ENCODE measurements at regions not wholly inside any gene's neighbourhood (a gene's known extent, or its start where the extent isn't known, plus 50 kb on each side); places are given as distances from the start of the nearest gene placed in this dataset.

DNA sequence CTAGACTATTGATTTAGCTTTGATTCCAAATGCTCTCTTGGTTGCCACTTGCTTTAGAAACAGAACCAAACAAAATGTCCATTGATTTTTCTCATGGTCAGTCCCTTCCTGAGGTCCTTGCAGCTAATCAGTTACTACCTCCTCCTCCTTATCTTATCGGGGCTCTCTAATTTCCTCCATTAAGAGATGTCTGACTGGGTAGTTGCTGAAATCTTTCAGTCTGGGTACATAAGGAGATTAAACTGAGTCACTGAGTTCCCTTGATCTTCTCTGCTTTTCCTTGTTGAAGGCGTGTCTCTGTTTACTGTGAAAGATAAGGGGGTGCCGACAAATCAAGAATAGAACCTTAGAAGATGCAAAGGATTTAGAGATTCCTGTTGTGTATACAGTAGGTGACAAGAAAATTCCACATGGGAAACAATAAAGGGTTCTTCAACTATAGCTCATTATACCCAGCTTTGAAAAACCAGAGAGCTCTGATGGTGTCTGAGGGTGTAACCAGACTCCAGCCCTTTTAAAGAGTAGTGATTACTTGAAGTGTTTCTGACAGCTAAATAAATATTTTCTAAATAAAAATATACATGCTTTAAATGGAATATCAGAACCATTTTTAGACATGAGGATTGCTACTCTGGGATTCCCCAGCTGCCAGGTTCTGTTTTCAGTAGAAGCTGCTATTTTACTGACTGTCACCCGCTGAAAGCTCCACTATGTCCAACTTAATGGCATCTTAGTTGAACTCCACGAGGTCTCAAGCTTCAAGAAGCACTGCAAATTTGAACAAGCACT, 791.3 kb upstream of the SOX9 start:
- intact Hi-C loops (cut with DNase I): no loop called here
- ATAC-seq: no peak
- DNase-seq: no peak

DNA sequence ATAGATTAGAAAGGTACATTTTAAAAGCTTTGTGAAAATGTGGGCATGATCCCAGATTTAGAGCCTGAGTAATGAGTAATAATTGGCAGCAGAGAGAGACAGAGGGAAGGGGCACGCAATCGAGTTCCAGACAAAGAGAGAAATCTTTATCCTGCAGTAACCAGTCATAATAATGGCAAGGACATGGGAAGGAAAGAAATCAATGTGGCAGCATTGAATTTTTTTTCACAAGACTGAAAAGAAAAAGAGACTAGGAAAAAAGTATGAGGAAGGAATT, 790.8 kb upstream of the SOX9 start:
- ATAC-seq: no peak
- intact Hi-C loops (cut with DNase I): no loop called here

DNA sequence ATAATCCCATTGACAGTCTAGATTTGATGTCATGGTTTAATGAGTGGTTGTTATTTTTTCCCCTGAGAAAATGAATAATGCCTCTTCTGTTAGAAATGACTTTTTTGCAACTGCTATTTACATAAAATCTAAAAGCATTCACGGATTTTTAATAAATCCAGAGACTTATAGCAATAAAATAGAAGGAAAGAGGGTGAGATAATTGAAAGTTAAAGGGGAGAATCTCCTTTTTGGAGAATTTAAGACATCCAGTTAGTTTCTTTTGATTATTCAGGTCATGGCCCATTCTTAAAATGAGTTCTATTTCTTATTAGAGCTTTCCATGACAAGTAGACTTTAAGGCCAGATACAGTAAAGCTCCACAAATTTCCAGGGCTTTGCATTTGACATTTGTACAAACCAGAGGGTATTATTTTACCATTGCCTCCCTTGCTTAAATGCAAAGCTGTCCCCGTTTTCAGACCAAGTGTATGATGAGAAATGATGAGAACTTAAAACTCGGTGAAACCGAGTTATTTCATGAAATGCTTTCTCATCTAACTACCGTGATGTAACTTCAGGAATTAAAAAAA, 789.0 kb upstream of the SOX9 start:
- no peak for ATAC-seq
- intact Hi-C loops (cut with DNase I): no loop called here
- DNase-seq: no peak

More for the DNA sequence above, 790.8 kb upstream of the SOX9 start:
- no peak for DNase-seq

DNA sequence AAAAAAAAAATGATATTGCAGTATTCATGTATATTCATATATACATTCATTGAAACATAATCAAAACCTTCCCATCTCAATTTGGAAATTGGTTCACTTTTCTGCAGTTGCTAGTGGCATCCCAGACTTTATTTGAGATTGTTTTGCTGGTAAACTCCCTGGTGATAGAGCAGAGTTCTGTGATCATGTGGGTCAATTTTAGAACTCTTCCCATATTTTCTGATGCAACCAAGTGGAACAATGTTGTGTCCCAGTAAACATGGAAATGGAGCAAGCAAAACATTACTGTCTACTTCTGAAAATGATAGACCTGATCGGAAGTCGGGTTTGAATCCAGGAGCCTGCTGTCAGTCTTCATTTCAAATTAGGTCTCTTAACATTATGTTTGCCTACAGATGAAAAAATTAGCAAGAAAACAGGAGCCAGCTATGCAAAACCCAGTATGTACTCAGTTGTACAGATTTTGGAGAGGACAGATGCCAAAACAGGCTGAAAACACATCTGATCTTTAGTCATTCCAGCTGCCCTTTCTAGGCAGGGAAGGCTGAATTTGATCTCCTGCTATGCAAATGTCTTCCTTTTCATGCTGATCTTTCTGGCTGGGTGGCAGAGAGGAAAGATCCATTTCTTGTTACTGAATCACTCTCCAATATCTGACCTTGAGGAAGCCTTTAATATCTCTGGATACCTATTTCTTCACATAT, 786.6 kb upstream of the SOX9 start:
- DNase-seq (no peak), ATAC-seq (no peak)
- intact Hi-C loops (cut with DNase I): no loop called here

DNA sequence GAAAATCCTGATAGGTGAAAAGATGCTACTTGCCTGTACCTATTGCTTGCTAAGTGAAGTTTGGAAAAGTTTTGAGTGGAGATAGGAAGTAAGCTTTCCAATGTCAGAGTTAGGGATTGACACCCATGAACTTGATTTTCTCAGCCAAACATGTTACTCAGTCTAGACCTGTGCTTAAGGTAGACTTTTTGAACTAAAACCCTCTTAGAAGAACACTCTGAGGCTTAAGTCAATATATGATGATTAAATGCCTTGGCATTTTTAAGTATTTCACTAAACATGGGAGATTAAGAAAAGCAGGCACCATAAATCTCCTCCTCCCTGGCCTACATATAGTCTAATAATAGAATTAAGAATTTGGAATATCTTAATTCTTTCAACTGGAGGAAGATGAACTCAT, 785.6 kb upstream of the SOX9 start:
- intact Hi-C loops (cut with DNase I): no loop called here
- ATAC-seq (no peak), DNase-seq (no peak)

DNA sequence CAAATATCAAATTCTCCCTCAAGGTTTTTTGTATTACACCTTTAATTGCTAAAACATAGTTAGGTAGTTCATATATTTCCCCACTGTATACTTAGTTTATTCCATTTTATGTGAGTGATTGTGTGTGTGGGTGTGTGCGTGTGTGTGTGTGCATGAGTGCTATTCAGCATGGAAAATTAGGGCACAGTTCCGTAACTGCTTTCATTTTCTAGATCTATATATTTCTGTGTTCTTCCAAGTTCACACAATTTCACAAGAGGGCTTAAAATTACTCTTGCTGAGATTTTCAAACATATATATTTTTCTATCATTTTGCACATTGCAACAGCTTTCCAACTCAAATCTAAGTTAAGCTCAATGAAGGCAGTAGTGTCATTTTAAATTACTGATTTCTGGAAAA, 782.9 kb upstream of the SOX9 start:
- ATAC-seq: no peak
- DNase-seq: no peak
- intact Hi-C loops (cut with DNase I): no loop called here

DNA sequence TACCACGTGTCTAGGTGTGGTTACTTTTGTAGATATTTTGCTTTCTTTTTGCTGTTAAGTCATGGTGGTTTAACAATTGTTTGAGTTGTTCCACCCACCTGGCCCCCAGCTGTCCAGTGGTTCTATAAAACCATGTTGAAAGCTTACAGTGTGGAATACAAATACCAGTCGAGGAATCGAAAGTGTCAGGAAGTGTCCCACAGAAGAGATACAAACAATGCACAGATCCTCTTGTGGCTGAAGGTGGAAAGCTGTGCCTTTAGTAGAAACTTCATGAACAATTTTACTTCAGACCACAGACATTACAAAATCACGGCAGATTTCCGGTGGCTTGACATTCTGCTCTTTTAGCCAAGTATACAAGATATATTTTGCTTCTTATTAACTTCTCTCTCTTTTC, 782.4 kb upstream of the SOX9 start:
- intact Hi-C loops (cut with DNase I): no loop called here
- no peak for DNase-seq

DNA sequence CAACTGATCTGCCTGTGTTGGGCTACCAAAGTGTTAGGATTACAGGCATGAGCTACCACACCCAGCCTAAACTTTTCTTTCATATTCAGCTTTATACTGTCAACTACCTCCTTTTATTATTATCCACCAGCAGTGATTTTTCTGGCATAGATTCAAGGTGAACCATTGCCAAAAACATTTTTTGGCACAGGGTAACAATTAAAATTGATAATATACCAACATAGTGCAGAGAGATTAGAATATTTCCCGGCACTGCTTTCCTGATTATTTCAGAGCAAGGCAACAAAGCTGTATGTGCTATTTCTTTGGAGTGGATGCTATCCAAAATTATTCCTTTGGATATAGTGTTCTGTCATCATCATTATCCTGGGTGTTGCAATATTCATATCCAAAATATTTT, 781.6 kb upstream of the SOX9 start:
- intact Hi-C loops (cut with DNase I): no loop called here
- DNase-seq: no peak
- no peak for ATAC-seq

More for the DNA sequence above, 782.4 kb upstream of the SOX9 start:
- no peak for ATAC-seq

DNA sequence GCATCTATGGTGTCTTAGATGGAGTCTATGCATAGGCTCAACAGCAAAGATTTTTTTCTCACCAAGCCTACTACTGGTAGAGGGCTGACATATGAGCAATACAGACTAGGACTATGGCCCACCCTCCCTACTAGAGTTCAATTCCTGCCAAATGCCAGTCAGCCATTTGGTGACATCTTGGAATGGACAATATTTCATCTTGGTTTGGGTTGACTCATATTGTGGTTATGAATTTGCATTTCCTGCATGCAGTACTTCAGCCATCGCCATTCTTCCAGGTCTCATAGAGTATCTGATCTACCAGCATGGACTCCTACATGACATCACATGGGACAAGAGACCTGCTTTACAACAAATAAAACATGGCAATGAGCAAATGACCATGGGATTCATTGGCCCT, 778.1 kb upstream of the SOX9 start:
- ATAC-seq (no peak), DNase-seq (no peak)
- intact Hi-C loops (cut with DNase I): no loop called here

DNA sequence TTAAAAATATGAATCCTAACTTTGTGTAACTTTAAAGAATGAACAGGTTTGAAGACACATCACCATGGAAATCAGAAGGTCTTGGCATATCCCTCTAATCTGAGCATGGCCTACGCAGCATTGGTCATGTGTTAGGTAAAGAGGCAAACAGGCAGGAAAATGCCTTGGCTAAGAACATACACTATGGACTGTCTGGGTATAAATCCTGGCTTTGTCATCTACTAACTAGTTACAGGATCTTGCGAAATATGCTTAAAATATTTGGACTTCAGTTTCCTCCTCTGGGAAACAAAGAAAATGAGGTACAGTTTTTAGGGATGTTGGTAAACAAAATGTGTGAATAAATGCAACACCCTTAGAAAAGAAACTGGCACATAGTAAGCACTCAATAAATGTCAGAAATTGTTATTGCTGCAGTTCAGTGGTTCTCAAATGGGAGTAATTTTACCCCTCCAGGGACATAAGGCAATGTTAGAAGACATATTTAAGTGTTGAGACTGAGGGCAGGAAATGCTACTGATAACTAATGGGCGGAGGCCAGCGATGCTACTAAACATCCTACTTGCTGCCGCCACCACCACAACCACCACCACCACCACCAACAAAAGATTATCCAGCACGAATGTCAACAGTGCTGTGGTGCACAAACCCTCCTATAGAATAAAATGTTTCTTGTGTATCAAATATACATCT, 770.8 kb upstream of the SOX9 start:
- intact Hi-C loops (cut with DNase I): no loop called here
- no peak for ATAC-seq
- DNase-seq: no peak

DNA sequence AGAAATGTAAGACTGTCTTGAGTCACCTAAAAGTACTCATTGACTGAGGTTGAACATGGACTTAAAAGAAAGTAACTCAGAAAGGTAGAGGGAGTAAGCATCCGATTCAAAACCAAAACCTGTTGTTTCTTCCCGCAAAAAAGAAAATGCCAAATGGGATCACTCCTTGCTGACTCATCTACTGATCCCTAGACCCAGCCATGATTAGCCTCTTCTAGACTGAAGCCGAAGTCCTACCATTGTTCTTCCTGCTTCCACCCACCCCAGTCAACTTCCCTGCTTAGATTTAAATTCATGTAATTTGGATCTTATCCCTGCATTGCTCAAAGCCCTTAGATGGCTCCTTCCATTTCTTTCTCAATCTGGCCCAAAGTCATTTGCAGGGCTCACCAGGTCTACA, 760.5 kb upstream of the SOX9 start:
- ATAC-seq (no peak), DNase-seq (no peak)
- intact Hi-C loops (cut with DNase I): no loop called here

DNA sequence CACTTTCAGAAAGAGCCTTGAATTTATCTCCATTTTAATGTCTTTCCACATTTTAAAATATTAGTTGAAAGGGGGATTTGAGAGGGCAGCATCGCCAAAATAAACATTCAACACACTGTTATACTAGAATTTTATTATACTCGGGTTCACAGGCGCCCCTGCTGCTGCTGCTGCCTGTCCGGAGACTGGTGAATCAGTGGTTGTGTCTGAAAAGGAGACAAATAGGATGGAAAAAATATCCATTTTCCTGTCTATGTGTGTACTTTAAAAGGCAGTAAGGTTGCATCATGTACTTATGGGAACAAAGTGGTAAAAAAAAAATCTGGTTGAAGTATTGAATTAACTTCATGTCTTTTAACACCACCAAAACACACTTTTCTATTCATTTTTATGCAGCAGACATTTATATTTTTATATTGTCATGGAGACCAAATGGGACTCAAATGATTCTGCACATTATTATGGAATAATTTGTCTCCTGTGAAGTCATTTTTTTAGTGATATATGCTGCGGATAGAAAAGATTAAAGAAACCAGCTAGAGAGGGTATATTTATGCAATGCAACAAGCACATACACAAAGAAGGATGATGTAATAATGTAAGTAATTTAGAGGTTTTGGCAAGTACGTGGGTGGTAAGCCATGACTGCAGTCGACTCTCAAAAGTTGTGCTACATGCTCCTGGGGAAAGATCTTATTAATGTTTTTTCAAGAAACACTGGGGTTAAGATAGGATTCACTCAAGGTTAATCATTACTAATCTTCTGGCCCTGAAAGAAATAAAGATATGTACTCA, 759.0 kb upstream of the SOX9 start:
- intact Hi-C loops (cut with DNase I): no loop called here
- DNase-seq (no peak), ATAC-seq (no peak)

DNA sequence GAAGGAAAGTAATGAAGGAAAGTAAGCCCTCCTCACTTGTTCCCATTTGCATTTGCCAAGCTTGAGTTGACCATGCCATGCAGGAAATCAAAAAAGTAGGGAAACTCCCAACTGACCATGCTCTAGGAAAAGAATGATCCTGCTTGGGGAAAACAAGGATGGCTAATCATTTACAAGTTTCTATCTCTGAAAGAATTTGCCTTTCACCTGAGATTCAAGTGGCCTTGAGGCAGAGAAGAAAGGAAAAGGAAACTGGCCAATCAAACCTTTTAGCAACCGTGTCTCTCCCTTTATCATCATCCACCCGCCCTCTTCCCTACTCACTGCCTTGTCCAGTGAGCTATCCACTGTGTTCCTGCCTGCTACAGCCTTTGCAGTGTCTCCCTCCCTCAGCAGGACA, 757.2 kb upstream of the SOX9 start:
- DNase-seq: no peak
- no peak for ATAC-seq
- intact Hi-C loops (cut with DNase I): no loop called here

DNA sequence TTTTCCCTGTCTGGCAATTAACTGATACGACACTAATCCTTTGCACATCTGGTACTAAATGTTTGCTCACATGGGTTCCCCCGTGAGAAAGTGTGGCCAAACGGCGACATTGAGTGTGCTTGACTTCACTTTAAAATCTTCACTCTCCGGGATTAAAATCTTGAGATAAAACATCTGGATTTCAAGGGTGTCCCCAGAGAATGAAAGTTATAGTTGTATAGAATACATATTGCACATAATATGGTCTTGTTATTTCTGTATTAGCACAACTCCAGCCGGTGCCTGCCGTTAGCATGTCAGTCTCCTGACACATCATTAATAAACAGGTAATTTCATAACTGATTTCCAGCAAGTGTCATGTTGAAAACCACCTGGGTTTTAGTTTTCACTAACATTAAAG, 749.0 kb upstream of the SOX9 start:
- intact Hi-C loops (cut with DNase I): no loop called here
- DNase-seq (no peak), ATAC-seq (no peak)

DNA sequence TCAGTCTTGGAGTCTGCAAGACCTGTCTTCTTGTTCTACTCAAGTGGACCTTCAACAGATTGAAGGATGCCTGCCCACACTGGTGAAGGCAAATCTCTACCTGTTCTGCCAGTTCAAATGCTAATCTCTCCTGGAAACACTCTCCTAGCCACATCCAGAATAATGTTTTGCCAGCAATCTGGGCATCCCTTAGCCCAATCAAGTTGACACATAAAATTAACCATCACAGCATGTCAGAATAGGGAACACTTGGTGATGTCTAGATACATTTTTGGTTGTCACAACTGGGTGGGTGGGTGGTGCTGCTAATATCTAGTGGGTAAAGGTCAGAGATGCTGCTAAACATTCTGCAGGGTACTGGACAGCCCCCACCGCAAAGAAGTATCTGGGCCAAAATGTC, 744.9 kb upstream of the SOX9 start:
- ATAC-seq (no peak), DNase-seq (no peak)
- intact Hi-C loops (cut with DNase I): no loop called here

DNA sequence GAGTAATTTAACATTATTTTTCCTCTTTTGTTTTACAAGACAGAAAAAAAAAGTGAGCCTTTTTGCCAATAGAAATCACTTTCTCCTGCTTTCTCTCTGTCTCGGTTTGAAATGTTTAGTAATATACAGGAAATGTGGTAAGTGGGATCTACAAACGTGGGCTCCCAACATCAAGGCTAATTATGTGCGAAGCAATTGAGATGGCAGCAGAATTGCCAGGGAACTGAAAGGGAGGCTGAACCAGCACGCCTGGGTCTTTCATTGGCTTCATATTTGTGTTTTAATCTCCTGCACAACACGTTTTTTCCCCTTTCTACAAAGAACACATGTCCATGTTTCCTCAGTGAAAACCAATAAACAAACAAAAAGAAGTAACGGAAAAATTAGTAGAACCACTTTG, 743.9 kb upstream of the SOX9 start:
- intact Hi-C loops (cut with DNase I): no loop called here
- DNase-seq (no peak), ATAC-seq (no peak)

DNA sequence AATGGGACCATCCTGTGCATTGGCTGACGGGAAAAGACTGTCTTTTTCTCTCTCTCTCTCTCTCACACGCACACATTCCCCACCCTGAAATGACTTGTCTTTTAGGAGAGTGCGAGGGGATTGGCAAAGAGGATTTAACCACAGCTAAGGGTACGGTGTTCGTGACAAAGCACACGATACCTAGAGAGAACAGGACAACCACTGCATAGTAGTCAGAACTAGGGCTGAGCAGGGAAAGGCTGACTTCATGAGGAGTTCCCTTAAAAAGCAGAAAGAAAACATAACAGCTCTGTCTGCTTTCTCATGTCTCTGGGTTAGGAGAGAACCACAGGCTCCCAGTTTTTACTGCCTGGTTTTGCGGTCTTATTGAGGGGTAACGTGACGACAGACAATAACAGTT, 742.8 kb upstream of the SOX9 start:
- ATAC-seq (no peak), DNase-seq (no peak)
- intact Hi-C loops (cut with DNase I): no loop called here

DNA sequence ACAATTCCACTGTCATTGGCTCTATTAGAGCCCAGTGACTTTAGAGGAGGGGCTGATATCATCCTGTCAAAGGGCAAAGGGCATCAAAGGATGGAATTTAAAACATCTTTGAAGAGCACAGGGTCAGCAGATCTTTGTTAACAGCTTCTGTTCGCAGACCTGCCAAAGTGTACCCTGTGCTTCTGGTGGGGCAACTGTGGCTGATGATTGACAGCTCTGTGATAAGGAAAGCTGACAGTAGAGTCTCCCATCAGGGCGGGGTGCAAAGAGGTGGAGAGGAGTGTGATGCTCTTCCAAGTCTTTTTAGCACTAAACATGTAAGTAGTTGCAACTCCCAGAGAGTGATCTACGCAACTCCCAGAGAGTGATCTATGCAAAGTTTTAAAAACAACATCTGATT, 742.1 kb upstream of the SOX9 start:
- ATAC-seq (no peak), DNase-seq (no peak)
- intact Hi-C loops (cut with DNase I): no loop called here

DNA sequence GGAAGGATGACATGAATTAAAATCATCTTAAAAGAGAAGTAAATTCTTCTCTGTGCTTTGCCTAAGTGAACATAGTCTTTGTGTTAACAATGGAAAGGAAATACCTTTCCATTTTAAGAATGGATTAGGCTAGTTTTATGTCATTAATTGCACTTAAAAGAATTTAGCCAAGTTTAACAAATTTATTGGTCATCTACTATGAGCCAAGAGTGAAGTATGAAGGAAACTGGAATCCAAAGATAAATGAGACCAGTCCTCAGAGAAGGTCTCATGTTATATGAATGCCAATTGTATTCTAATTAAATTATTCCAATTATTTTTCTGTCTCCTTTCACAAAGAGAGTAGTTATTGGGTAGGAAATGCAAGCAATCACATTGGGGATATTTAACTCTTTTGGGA, 741.3 kb upstream of the SOX9 start:
- intact Hi-C loops (cut with DNase I): no loop called here
- no peak for DNase-seq
- ATAC-seq: no peak

DNA sequence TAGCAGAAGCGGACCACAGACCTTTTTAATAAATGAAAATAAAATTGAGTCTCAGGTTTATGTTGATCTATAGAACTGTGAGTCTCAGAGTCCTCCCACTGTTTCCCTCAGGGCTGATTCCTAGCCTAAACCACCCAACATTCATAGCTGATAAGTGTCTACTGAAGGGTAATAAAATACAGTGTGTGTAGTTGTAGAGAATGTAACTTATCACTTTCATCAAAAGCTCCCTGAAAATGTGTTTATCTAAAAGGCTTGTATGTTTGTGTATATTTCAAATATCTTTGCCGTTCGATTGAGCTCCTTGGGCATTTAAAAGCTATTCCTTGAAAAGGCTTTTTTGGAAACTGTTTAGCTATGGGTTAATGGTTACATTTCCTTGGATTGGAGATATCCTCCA, 740.3 kb upstream of the SOX9 start:
- ATAC-seq (no peak), DNase-seq (no peak)
- intact Hi-C loops (cut with DNase I): no loop called here
